HEK293 (cell line): ENCODE measurements at regions not wholly inside any gene's neighbourhood (a gene's known extent, or its start where the extent isn't known, plus 50 kb on each side); places are given as distances from the start of the nearest gene placed in this dataset.

Source experiments
- GFI1B ChIP-seq: fragments of 450-650 bp; formaldehyde crosslinking; IDR thresholded peaks from 2 replicates; pipeline ENCODE4 v1.5.1; 2016; ENCODE audit warnings: missing biosample characterization, missing genetic modification characterization
- GLI2 ChIP-seq: fragments of 450-650 bp; formaldehyde crosslinking; IDR thresholded peaks from 2 replicates; pipeline ENCODE4; 2017; ENCODE audit warnings: missing biosample characterization, missing genetic modification characterization, low read depth, borderline replicate concordance
- IKZF3 ChIP-seq: fragments of 450-650 bp; IDR thresholded peaks from 2 replicates; pipeline ENCODE4 v1.5.0; 2018; ENCODE audit warnings: missing biosample characterization, mild to moderate bottlenecking, missing genetic modification characterization, moderate library complexity
- KLF16 ChIP-seq: fragments of 450-650 bp; formaldehyde crosslinking; IDR thresholded peaks from 2 replicates; pipeline ENCODE4 v1.5.1; 2017; ENCODE audit warnings: missing biosample characterization, missing genetic modification characterization
- KLF7 ChIP-seq: fragments of 450-650 bp; formaldehyde crosslinking; IDR thresholded peaks from 2 replicates; pipeline ENCODE4 v1.5.1; 2016; ENCODE audit warnings: missing biosample characterization, missing genetic modification characterization, borderline replicate concordance
- SETDB1 ChIP-seq: IDR thresholded peaks from one replicate; pipeline ENCODE4 v1.6.1; 2017; ENCODE audit warnings: mild to moderate bottlenecking, low read length, moderate library complexity, mixed read lengths; ENCODE audit not compliant: insufficient read length
- ZFP41 ChIP-seq: fragments of 450-650 bp; formaldehyde crosslinking; IDR thresholded peaks from 2 replicates; pipeline ENCODE4 v1.5.1; 2016; ENCODE audit warnings: missing biosample characterization, missing genetic modification characterization, borderline replicate concordance
- ZIC2 ChIP-seq: fragments of 450-650 bp; formaldehyde crosslinking; IDR thresholded peaks from 2 replicates; pipeline ENCODE4 v1.5.1; 2016; ENCODE audit warnings: missing biosample characterization, missing genetic modification characterization
- ZNF10 ChIP-seq: fragments of 450-650 bp; formaldehyde crosslinking; IDR thresholded peaks from 2 replicates; pipeline ENCODE4 v1.5.1; 2017; ENCODE audit warnings: missing biosample characterization, missing genetic modification characterization
- ZNF132 ChIP-seq: fragments of 450-650 bp; formaldehyde crosslinking; IDR thresholded peaks from 2 replicates; pipeline ENCODE4 v1.5.1; 2017; ENCODE audit warnings: missing biosample characterization, missing genetic modification characterization, borderline replicate concordance
- ZNF133 ChIP-seq: fragments of 450-650 bp; formaldehyde crosslinking; IDR thresholded peaks from 2 replicates; pipeline ENCODE4 v1.5.1; 2016; ENCODE audit warnings: missing biosample characterization, missing genetic modification characterization
- ZNF169 ChIP-seq: fragments of 450-650 bp; formaldehyde crosslinking; IDR thresholded peaks from 2 replicates; pipeline ENCODE4 v1.5.1; 2016; ENCODE audit warnings: missing biosample characterization, missing genetic modification characterization
- ZNF174 ChIP-seq: fragments of 450-650 bp; formaldehyde crosslinking; IDR thresholded peaks from 2 replicates; pipeline ENCODE4 v1.5.0; 2017; ENCODE audit warnings: missing biosample characterization, mild to moderate bottlenecking, missing genetic modification characterization
- ZNF211 ChIP-seq: fragments of 450-650 bp; formaldehyde crosslinking; IDR thresholded peaks from 2 replicates; pipeline ENCODE4 v1.5.1; 2016; ENCODE audit warnings: low read depth, missing biosample characterization, missing genetic modification characterization
- ZNF223 ChIP-seq: fragments of 450-650 bp; formaldehyde crosslinking; IDR thresholded peaks from 2 replicates; pipeline ENCODE4 v1.5.1; 2016; ENCODE audit warnings: missing biosample characterization, missing genetic modification characterization
- ZNF274 ChIP-seq, 2 experiments: fragments of 200-500 bp in 1 of 2; fragments of 450-650 bp in 1 of 2; sonication (Bioruptor generic) in 1 of 2; formaldehyde crosslinking in 1 of 2; IDR thresholded peaks; 2 replicates each; pipeline versions ENCODE4 v1.5.1 to v1.6.1; 2014 to 2016; ENCODE audit warnings: borderline replicate concordance in 1 of 2, inconsistent platforms in 1 of 2, low read length in 1 of 2, missing biosample characterization in 1 of 2, missing genetic modification characterization in 1 of 2
- ZNF341 ChIP-seq: fragments of 450-650 bp; formaldehyde crosslinking; IDR thresholded peaks from 2 replicates; pipeline ENCODE4; 2016; ENCODE audit warnings: low read depth, missing biosample characterization, missing genetic modification characterization
- ZNF394 ChIP-seq: fragments of 450-650 bp; formaldehyde crosslinking; IDR thresholded peaks from 2 replicates; pipeline ENCODE4 v1.5.1; 2016; ENCODE audit warnings: missing biosample characterization, missing genetic modification characterization, mild to moderate bottlenecking, moderate library complexity, borderline replicate concordance
- ZNF416 ChIP-seq: fragments of 450-650 bp; formaldehyde crosslinking; IDR thresholded peaks from 2 replicates; pipeline ENCODE4 v1.5.1; 2016; ENCODE audit warnings: missing biosample characterization, missing genetic modification characterization
- ZNF473 ChIP-seq: fragments of 450-650 bp; formaldehyde crosslinking; IDR thresholded peaks from 2 replicates; pipeline ENCODE4 v1.5.1; 2017; ENCODE audit warnings: missing biosample characterization, missing genetic modification characterization
- ZNF501 ChIP-seq: fragments of 450-650 bp; formaldehyde crosslinking; IDR thresholded peaks from 2 replicates; pipeline ENCODE4 v1.5.1; 2016; ENCODE audit warnings: missing biosample characterization, missing genetic modification characterization
- ZNF549 ChIP-seq: fragments of 450-650 bp; IDR thresholded peaks from 2 replicates; pipeline ENCODE4 v1.5.1; 2018; ENCODE audit warnings: missing biosample characterization, missing genetic modification characterization, mild to moderate bottlenecking, inconsistent platforms, moderate library complexity
- ZNF555 ChIP-seq: fragments of 450-650 bp; formaldehyde crosslinking; conservative IDR thresholded peaks from 2 replicates; pipeline ENCODE4 v1.5.1; 2017; ENCODE audit warnings: missing biosample characterization, mild to moderate bottlenecking, missing genetic modification characterization, inconsistent platforms
- ZNF629 ChIP-seq: fragments of 450-650 bp; formaldehyde crosslinking; IDR thresholded peaks from 2 replicates; pipeline ENCODE4 v1.5.1; 2017; ENCODE audit warnings: missing biosample characterization, missing genetic modification characterization
- ZNF747 ChIP-seq: fragments of 450-650 bp; formaldehyde crosslinking; IDR thresholded peaks from 2 replicates; pipeline ENCODE4 v1.5.1; 2016; ENCODE audit warnings: missing biosample characterization, missing genetic modification characterization
- ZNF785 ChIP-seq: fragments of 450-650 bp; formaldehyde crosslinking; IDR thresholded peaks from 2 replicates; pipeline ENCODE4 v1.5.1; 2016; ENCODE audit warnings: missing biosample characterization, missing genetic modification characterization
- ZNF830 ChIP-seq: fragments of 450-650 bp; IDR thresholded peaks from 2 replicates; pipeline ENCODE4 v1.5.0; 2018; ENCODE audit warnings: missing biosample characterization, missing genetic modification characterization, low read depth, mild to moderate bottlenecking, moderate library complexity
- ZSCAN16 ChIP-seq: fragments of 450-650 bp; formaldehyde crosslinking; IDR thresholded peaks from 2 replicates; pipeline ENCODE4 v1.5.1; 2016; ENCODE audit warnings: missing biosample characterization, missing genetic modification characterization
- ZSCAN30 ChIP-seq: fragments of 450-650 bp; IDR thresholded peaks from 2 replicates; pipeline ENCODE4 v1.5.1; 2018; ENCODE audit warnings: missing biosample characterization, mild to moderate bottlenecking, missing genetic modification characterization, moderate library complexity
- TF ChIP-seq, protein P1 (sequence below): fragments of 450-650 bp; IDR thresholded peaks from 2 replicates; pipeline ENCODE4 v1.5.1; 2018; ENCODE audit warnings: missing biosample characterization, mild to moderate bottlenecking, missing genetic modification characterization
- TF ChIP-seq, protein P2 (sequence below): fragments of 450-650 bp; formaldehyde crosslinking; IDR thresholded peaks from 2 replicates; pipeline ENCODE4 v1.5.1; 2016; ENCODE audit warnings: missing biosample characterization, missing genetic modification characterization
- TF ChIP-seq, protein P3 (sequence below): fragments of 450-650 bp; formaldehyde crosslinking; IDR thresholded peaks from 2 replicates; pipeline ENCODE4 v1.5.1; 2016; ENCODE audit warnings: missing biosample characterization, missing genetic modification characterization
- TF ChIP-seq, protein P4 (sequence below): fragments of 450-650 bp; formaldehyde crosslinking; IDR thresholded peaks from 2 replicates; pipeline ENCODE4 v1.5.1; 2016; ENCODE audit warnings: missing biosample characterization, missing genetic modification characterization

DNA sequence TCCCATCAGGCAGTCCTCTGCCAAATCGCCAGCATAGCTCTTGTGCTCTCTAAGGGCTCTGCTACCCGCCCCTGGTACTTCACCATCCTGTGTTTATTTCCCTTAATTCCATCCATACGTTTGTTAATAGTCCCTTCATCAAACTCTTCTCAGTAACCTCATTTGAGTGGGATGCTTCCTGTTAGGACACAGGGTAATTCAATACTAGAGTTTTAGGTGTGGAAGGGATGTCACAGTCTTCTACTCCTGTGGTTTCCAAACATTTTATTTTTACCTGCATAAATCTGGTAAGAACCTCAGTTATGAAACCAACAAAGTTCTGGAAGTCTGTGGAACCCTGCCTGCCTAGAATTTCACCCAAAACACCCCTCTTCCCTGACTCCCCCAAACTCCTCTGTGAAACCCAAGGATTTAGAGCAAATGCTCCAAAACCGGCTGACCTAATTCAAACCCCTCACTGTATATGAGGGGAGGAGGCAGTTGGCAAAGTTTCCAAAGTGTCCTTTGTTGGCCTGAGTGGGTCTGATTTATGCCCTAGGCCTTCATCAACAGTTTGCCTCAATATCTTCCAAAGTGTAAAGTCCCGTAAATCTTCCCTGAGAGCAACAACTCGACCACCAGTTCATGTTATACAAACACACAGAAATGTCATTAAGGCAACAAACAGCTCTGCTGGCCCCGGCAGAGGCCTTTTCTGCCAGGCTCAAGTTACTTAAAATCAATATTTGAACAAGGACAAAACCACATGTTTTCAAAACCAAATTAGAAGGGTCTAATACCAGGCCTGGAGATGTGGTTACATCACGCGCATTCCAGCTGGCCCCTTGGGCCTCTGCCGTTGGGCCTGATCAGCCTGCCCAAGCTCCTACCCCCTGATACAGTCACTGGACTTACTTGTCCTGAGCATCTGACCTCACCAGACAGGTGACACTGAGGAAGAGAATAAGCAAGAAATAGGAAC lies 82.4 kb upstream of the FGGY start (continued):
- TF ChIP-seq, protein P1, sequence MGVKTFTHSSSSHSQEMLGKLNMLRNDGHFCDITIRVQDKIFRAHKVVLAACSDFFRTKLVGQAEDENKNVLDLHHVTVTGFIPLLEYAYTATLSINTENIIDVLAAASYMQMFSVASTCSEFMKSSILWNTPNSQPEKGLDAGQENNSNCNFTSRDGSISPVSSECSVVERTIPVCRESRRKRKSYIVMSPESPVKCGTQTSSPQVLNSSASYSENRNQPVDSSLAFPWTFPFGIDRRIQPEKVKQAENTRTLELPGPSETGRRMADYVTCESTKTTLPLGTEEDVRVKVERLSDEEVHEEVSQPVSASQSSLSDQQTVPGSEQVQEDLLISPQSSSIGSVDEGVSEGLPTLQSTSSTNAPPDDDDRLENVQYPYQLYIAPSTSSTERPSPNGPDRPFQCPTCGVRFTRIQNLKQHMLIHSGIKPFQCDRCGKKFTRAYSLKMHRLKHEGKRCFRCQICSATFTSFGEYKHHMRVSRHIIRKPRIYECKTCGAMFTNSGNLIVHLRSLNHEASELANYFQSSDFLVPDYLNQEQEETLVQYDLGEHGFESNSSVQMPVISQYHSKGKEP (tag by site-specific recombination), result peak; percentile 84; the same call in 1 of the 2 replicates
- TF ChIP-seq ZNF341 (tag by site-specific recombination) (peak; percentile 50; the same call in 1 of the 2 replicates), ZNF501 (tag by site-specific recombination) (peak; percentile 92; the same call in 1 of the 2 replicates), ZNF830 (tag by site-specific recombination) (no peak), GLI2 (tag by site-specific recombination) (peak; percentile 99), ZNF223 (no peak), ZNF132 (no peak), ZNF169 (tag by site-specific recombination) (no peak), GFI1B (peak; percentile 95), ZSCAN16 (tag by site-specific recombination) (0 out of 2 replicates have a peak, but pooled peaks have one; percentile 39), KLF7 (tag by site-specific recombination) (peak; percentile 79; the same call in 1 of the 2 replicates), SETDB1 (no peak), ZNF473 (tag by site-specific recombination) (no peak), ZNF394 (peak; percentile 83), ZNF274 (IDR thresholded peaks at IDR 0.05; ENCODE audit: low read length) (no peak), ZNF274 (tag by site-specific recombination; IDR thresholded peaks at IDR 0.05; ENCODE audit: borderline replicate concordance) (no peak), ZNF133 (tag by site-specific recombination) (no peak), ZNF747 (tag by site-specific recombination) (no peak), KLF16 (tag by site-specific recombination) (no peak), IKZF3 (peak; percentile 95), ZNF174 (tag by site-specific recombination) (peak; percentile 47; the same call in 1 of the 2 replicates), ZNF211 (tag by site-specific recombination) (no peak), ZFP41 (tag by site-specific recombination) (no peak), ZNF549 (tag by site-specific recombination) (no peak), ZNF555 (tag by site-specific recombination) (no peak), ZSCAN30 (tag by site-specific recombination) (peak; percentile 94), ZNF10 (tag by site-specific recombination) (peak; percentile 82), ZNF629 (tag by site-specific recombination) (peak; percentile 94), ZNF785 (tag by site-specific recombination) (no peak), ZNF416 (tag by site-specific recombination) (no peak), ZIC2 (tag by site-specific recombination) (peak; percentile 59)
- TF ChIP-seq, protein P2, sequence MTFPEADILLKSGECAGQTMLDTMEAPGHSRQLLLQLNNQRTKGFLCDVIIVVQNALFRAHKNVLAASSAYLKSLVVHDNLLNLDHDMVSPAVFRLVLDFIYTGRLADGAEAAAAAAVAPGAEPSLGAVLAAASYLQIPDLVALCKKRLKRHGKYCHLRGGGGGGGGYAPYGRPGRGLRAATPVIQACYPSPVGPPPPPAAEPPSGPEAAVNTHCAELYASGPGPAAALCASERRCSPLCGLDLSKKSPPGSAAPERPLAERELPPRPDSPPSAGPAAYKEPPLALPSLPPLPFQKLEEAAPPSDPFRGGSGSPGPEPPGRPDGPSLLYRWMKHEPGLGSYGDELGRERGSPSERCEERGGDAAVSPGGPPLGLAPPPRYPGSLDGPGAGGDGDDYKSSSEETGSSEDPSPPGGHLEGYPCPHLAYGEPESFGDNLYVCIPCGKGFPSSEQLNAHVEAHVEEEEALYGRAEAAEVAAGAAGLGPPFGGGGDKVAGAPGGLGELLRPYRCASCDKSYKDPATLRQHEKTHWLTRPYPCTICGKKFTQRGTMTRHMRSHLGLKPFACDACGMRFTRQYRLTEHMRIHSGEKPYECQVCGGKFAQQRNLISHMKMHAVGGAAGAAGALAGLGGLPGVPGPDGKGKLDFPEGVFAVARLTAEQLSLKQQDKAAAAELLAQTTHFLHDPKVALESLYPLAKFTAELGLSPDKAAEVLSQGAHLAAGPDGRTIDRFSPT (tag by site-specific recombination), result no peak
- TF ChIP-seq, protein P3, sequence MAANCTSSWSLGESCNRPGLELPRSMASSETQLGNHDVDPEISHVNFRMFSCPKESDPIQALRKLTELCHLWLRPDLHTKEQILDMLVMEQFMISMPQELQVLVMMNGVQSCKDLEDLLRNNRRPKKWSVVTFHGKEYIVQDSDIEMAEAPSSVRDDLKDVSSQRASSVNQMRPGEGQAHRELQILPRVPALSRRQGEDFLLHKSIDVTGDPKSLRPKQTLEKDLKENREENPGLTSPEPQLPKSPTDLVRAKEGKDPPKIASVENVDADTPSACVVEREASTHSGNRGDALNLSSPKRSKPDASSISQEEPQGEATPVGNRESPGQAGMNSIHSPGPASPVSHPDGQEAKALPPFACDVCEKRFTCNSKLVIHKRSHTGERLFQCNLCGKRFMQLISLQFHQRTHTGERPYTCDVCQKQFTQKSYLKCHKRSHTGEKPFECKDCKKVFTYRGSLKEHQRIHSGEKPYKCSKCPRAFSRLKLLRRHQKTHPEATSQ (tag by site-specific recombination), result no peak
- TF ChIP-seq, protein P4, sequence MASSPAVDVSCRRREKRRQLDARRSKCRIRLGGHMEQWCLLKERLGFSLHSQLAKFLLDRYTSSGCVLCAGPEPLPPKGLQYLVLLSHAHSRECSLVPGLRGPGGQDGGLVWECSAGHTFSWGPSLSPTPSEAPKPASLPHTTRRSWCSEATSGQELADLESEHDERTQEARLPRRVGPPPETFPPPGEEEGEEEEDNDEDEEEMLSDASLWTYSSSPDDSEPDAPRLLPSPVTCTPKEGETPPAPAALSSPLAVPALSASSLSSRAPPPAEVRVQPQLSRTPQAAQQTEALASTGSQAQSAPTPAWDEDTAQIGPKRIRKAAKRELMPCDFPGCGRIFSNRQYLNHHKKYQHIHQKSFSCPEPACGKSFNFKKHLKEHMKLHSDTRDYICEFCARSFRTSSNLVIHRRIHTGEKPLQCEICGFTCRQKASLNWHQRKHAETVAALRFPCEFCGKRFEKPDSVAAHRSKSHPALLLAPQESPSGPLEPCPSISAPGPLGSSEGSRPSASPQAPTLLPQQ (tag by site-specific recombination), result peak; percentile 92
